SK-N-DZ (cell line): ENCODE measurements at regions not wholly inside any gene's neighbourhood (a gene's known extent, or its start where the extent isn't known, plus 50 kb on each side); places are given as distances from the start of the nearest gene placed in this dataset.

ENCODE experiments used
- DNase-seq: peaks from one replicate; pipeline ENCODE4 v3.0.0-alpha.2; 2015; ENCODE audit warnings: low spot score

DNA sequence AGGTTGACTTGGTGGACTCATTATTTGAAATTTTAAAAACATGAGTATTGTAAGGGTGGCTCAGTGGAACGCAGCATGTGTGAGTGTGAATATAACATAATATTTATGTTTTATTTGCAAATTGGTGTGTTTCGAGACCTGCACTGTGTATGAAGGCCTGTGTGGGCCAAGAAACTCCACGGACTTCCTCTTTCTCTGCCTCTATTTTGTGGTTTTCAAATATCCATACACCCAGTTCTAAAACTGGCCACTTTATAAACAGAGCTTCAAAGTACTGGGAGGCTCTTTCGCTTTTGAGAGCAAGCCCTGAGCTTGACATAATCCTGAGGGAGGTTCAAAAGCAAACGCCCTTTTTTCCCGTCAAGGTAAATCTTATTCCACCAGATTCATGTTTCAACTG, 187.7 kb downstream of the GPAT3 start:
- no peak for DNase-seq

DNA sequence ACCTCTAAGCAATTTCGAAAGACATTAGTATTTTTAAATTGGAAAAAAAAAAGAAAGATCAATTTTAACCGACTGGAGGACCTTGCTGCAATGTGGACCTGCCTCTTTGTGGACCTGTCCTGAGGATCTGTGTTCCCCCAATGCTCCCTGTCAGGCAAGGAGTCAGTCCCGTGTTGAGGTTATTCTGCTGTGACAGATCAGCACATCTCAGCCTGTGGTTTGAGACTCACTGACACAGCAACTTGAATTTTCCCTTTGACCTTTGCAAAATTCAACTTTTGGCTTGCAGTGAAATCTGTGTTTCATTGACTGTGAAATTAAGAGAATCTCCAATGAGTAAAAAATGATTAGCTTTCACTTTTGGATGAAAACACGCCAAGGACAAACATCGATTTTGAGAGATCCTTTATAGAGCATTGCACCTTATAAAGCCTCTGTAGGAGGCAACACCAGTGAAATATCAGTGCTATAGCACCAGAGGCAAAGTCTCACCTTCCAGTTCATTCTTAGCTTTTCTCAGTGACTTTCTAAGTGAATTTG, 186.9 kb downstream of the GPAT3 start:
- DNase-seq = no peak

DNA sequence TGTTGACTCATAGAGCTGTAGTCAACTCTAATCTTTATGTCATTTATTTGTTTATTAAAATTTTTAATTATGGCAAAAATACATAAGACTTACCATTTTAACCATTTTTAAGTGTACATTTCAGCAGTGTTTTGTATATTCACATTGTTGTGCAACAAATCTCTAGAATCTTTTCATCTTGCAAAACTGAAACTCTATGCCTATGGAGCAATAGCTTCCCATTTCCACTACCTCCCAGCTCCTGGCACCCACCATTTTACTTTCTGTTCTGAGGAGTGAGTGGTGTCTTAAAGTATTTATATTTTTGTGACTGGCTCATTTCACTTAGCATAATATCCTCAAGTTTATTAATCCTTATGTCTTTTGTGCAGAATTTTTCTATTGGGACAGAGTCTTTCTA, 181.0 kb downstream of the GPAT3 start:
- no peak for DNase-seq

DNA sequence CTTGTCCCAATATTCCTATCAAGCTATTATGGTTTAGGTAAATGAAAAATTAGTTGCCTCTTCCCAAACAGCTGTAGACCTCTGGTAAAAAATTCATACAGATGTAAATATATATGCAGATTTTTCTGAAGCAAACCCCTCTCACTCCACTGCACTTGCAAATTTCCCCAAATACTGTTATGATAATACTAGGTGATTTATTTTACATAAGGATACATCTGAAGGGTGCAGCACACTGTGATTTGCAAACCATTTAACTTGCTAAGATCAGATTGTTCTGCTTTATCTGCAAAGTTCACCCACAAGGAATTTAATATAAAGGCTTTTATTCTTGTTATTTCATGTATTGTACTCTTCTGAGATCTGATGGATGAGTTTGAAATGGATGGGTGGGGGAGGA, 177.0 kb downstream of the GPAT3 start:
- no peak for DNase-seq

DNA sequence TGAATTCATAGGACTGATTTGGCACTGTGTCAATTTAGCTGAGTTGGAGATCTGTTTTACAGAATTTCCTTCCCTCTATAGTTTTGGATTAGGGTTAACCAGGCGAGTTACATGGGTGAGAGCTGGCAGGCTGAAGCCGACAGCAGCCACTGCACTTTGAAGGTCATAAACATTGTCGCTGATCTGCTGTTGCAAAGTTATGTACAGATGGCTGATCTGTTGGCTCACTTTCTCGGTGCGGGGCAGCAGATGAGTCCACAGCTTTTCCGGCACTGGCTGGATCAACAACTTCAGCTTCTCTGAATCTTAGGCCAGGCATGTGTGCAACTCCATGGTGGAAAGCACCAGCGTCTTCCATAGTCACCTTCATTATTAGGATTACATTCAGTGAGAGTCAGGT, 173.7 kb downstream of the GPAT3 start:
- DNase-seq = no peak

DNA sequence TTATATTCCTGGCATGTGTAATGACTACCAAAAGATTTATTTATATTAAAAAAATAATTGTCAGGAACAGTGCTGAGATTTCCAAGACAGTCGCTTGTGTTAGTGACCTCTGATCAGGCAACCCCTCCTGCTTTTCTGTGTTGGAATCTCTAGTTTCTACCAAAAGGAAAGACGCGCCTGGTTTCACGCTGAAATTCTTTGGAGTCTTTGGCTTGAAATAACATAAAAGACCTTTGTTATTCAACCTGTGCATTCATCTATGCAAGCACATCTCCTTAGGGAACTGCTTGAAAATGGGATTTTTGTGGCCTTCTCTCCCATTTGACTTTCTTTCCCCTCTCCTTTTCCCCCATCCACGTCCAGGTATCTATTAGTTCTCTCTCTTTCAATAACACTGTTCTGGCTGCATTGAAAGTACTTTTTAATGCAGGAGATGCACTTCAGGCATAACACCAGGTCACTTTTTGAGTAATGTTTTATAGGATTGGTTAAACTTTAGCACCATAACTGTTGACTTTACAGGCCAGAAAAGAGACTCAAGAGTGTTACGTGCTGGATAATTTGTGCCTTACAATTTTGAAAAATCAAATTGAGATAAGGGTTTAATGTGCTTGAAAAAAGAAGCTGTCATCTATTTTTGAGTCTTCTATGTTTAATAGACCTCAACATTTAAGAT, 172.7 kb downstream of the GPAT3 start:
- no peak for DNase-seq

DNA sequence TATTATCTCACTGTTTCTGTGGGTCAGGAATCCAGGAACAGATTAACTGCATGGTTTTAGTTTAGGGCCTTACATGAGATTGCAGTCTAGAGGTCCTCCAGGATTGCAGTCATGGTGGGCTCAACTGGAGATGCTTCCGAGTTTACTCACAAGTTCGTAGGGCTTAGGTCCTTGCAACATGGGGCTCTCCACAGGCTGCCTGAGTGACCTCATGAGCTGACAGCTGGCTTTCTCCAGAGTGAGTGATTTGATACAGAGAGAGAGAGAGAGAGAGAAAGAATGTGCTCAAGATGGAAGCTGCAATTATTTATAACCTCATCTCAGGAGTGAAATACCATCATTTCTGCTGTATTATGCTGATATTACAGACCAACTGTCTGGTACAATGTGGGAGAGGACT, 168.9 kb downstream of the GPAT3 start:
- no peak for DNase-seq

DNA sequence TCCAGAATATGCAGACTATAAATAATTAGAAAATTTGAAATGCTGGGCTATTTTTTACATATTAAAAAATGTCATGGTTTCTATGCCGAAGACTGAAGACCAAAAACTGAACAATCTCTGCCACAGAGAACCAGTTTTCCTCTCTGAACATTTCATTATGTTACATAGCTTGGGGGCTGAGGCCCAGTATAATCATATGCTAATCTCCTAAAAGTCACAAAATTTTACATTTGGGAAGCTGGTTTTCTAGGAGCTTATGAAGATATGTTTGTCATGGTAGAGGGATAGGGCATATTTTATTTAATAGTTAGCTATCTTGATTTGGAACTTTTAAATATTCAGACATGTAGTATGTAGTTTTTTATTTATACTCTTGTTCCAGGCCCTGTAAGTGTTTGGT, 167.8 kb downstream of the GPAT3 start:
- no peak for DNase-seq

DNA sequence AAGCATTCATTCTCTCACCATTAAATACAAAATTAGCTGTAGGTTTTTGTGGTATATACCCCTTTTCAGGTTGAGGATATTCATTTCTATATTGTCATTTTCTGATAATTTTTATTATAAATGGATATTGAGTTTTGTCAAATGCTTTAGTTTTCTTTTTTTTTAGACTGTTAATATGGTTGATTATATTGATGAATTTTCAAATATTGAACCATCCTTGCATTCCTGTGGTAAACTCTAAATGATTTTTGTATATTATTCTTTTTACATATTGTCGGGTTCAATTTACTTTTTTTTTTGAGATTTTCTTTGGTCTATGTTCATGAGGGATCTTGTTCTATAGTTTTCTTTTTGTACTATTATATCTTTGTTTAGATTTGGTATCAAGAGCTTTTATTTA, 165.1 kb downstream of the GPAT3 start:
- DNase-seq = no peak

DNA sequence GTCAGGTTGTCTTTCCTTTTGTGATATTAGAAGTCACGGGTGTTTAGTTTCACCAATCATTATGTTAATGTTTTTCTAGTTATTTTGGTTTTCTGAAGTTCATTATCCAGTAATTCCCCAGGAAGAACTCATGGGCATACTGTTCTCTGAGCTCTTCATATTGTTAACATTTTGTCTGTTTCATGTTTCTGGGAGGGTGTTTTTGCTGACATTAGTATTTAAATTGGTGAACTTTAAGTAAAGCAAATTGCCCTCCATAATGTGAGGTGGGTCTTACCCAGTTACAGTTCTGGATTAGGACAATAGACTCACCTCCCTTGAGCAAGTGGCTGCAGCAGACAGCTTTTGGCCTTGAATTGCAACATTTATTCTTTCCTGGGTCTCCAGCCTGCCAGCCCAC, 163.4 kb downstream of the GPAT3 start:
- no peak for DNase-seq

DNA sequence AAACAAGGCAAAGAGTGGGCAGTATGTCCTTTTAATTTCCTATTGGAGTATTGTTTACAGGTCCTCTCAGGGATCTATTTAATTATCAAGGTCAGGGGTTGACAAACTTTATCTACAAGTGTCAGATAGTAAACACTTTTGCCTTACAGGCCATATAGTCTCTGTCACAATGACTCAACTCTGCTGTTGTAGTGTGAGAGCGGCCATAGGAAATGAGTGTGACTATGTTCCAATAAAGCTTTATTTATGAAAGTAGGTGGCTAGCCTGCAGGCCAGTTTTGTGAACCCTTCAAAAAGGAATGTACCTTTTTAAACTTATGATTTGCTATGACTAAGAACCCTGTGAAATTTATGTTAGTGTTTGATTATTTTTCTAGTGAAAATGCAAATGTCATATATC, 156.1 kb downstream of the GPAT3 start:
- no peak for DNase-seq

DNA sequence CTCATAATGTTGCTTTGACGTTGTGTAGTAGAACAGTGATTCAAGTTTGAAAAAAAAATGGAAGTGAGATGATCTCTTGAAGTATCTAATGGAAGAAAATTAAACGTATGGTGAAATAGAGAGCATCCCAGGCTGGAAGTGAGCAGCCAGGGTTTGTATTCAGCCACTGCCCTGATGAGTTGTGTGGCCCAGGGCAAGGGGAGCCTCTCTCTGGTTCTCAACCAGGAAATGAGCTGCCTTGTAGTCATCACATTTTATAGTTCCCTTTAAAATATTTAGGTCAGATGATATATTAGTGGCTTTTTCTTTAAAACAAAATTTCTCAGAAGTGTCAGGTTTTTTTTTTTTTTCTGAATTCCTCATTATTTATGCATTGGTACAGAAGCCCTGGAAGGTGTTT, 150.3 kb downstream of the GPAT3 start:
- DNase-seq = no peak

DNA sequence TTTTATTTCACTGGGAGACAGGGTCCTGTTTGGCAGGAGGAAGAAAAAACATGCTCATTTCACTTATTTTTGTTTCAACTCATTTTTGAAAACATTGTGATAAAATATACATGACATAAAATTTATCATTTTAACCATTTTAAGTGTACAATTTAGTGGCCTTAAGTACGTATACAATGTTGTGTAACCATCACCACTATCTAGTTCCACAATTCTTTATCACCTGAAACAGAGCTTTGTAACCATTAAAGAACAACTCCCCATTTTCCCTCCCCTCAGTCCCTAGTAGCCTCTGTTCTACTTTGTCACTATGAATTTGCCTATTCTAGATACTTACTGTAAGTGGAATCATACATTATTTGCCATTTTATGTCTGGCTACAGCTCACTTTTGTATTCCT, 143.8 kb downstream of the GPAT3 start:
- DNase-seq = no peak

DNA sequence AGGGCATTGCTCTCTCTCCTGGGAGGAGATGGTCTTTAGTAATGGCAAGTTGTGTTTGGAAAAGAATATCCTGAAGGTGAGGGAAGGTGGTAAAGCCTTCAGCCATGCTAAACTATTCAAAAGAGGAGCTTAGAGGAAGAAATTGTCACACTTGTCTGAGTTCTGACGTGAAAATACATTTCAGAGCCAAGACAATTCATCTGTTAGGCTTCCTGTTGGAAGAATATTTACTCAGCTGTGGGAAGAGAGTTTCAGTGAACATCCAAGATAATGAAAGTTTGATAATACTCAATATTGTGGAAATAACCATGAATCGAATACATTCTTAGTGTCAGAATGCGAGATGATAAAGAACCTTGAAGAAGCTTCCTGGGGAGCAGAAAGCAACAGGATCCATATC, 143.3 kb downstream of the GPAT3 start:
- no peak for DNase-seq

DNA sequence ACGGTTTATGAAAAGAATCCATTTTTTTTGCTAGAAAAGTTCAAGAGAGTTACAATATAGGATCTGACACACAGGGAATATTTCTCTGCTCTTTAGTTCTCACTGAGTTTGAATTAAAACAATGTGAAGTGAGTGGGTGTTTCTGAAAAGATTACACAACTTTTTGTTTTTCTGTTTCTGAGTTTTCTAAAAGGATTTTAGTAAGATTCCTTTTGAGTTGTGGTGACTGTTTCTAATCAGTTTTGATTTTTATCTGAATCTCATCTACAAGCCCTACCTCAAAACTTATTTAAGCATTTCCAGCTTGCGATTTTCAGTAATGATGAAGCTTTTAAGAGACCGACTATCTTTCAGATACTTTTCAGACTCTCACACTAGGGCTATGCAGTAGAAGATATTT, 141.7 kb downstream of the GPAT3 start:
- DNase-seq = no peak

DNA sequence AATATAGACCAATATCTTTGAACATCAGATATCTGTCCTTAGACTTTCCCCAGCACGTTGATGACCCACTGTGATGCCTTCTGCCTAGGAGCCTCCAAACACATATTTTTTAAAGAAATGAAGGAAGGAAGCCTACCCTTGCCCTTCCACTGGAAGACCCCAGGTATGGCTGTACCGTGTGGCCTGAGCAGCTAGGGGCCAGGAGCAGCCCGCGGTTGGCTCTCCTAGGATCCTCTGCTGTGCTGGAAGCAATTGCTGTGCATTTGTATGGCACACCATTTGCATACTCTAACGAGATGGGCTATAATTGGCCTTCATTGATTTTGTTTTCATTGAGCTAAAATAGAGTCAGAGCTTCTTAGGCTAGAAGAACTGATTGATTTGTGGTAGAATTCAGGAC, 128.8 kb downstream of the GPAT3 start:
- no peak for DNase-seq

DNA sequence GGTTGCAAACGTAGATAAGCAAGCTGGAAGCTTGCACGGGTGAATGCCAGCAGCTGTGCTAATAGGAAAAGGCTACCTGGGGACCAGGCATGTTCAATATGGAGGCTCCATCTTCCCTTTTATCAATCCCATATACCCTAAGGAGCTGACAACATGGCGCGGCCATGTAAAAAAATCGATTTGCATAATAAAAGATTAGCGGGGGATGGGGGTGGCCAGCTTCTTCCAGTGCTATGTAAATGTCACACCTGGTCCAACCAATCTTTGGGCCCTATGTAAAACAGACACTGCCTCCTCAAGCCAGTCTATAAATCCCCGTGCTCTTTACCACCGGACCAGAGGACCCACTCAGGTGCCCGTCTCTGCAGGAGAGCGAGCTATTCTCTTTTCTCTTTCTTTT, 128.2 kb downstream of the GPAT3 start:
- DNase-seq = no peak

DNA sequence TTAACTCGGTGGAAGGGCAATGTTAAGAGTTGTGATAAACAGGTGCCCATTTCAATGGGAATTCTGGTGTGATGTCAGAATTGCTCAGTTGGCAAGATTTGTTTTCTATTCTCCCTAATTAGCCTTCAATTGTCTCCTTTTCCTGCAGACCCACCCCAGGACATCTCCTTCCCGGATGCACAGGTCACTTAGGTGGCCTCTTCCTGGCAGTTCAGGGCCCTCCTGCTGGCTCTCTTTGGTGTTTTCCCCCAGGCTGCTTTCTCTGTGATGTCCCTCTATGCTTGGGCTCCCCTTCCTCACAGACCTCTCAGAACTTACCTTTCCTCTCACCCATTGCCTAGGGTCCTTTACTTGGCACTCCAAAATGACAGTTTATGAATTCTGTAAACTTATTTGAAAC, 126.3 kb downstream of the GPAT3 start:
- no peak for DNase-seq

DNA sequence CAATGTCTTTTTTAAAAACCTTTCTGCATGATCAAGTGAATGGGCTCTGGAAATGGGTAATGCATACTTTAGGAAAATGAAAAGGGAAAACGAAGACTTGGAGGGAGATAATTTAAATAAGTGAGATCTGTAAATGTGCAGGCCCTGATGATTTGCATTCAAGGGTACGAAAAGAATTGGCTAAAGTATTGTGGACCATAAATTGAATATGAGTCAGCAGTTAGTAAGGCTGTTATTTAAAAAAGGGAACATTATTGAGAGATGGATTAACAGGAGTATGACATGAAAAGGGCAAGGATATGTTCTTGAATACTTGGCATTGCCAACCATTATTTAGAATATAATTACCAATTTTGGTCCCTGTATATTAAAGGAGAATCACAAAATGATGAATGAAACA, 125.5 kb downstream of the GPAT3 start:
- no peak for DNase-seq

DNA sequence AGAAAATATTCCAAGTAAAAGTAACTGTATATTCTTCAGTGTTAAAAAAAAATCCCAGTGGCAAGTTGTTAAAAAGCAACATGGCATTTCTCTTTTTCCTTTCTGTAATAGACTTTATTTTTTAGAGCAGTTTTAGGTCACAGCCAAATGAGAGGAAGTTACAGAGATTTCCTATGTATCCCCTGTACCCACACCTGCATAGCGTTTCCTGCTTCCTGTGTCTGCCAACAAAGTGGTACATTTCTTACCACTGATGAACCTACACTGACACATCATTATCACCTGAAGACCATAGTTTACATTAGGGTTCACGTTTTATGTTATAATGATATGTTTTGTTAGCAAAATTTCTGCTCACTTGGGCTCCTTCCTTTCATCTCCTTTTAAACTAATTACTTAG, 124.7 kb downstream of the GPAT3 start:
- DNase-seq = no peak

DNA sequence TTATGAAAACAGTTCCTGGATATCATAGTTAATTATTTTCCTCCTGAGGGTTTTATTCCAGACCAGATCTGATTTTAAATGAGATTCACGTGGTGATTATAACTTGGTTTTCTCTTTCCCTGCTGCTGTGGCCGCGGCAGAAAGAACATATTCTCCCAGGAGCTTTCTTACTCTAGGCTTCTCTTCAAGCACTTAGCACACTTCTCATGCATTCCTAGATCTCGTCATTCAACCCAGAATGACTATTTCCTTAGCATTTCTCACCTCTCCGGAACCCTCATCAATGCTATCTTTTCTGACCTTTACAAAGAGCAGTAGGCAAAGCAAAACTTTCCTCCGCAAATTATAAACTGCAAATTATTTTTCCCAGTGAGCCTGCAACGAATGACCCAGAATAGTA, 122.9 kb downstream of the GPAT3 start:
- DNase-seq = no peak

DNA sequence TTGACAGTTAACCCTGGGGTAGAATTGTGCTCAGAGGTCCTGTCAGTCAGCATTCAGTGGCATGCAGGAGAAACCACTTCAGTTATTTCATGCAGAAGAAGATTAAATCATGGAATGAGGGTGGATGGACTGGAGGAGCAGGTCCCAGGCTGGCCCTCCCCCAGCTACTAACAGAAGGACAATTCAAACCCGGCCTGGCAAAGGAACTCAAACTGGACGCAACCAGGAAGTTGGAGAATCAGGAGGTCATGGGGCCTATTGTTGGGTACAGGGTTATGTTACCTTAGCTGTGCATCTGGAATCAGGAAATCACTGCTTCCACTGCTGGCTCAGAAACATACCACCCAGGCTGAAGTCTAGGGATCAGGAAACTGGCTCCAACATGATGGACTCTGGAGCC, 121.4 kb downstream of the GPAT3 start:
- DNase-seq = no peak
